GM19240 (cell line): ENCODE measurements at regions not wholly inside any gene's neighbourhood (a gene's known extent, or its start where the extent isn't known, plus 50 kb on each side); places are given as distances from the start of the nearest gene placed in this dataset.

Experiments used
- DNase-seq: peaks from one replicate; pipeline ENCODE4 v3.0.0; 2011; ENCODE audit warnings: low spot score; ENCODE audit not compliant: insufficient read length

GRCh38 chr4:147351083-147351787 is 129.7 kb upstream of the EDNRA start:
- no peak for DNase-seq

GRCh38 chr4:147354237-147354636 is 126.7 kb upstream of the EDNRA start:
- DNase-seq = no peak

- no peak for DNase-seq
Observed at GRCh38 chr4:147355032-147355656, 125.8 kb upstream of the EDNRA start.

- DNase-seq = no peak
Observed at GRCh38 chr4:147355847-147356246, 125.0 kb upstream of the EDNRA start.

GRCh38 chr4:147360301-147360700 is 120.6 kb upstream of the EDNRA start:
- DNase-seq = no peak

GRCh38 chr4:147361726-147362125 is 119.2 kb upstream of the EDNRA start:
- no peak for DNase-seq

- no peak for DNase-seq
Observed at GRCh38 chr4:147362938-147363337, 118.0 kb upstream of the EDNRA start.

GRCh38 chr4:147363514-147363913 is 117.4 kb upstream of the EDNRA start:
- DNase-seq = no peak

- DNase-seq = no peak
Observed at GRCh38 chr4:147365396-147365795, 115.5 kb upstream of the EDNRA start.

GRCh38 chr4:147366164-147366563 is 114.7 kb upstream of the EDNRA start:
- DNase-seq = no peak

- DNase-seq = no peak
Observed at GRCh38 chr4:147367891-147368290, 113.0 kb upstream of the EDNRA start.

- DNase-seq = no peak
Observed at GRCh38 chr4:147368948-147369347, 111.9 kb upstream of the EDNRA start.

- DNase-seq = no peak
Observed at GRCh38 chr4:147370473-147370872, 110.4 kb upstream of the EDNRA start.

- no peak for DNase-seq
Observed at GRCh38 chr4:147370881-147371280, 110.0 kb upstream of the EDNRA start.

GRCh38 chr4:147371661-147372060 is 109.2 kb upstream of the EDNRA start:
- no peak for DNase-seq

GRCh38 chr4:147378780-147379179 is 102.1 kb upstream of the EDNRA start:
- DNase-seq = no peak

GRCh38 chr4:147381749-147382148 is 99.1 kb upstream of the EDNRA start:
- no peak for DNase-seq

GRCh38 chr4:147388018-147388417 is 92.9 kb upstream of the EDNRA start:
- DNase-seq = no peak

- DNase-seq = no peak
Observed at GRCh38 chr4:147396105-147396504, 84.8 kb upstream of the EDNRA start.

- no peak for DNase-seq
Observed at GRCh38 chr4:147398556-147398955, 82.3 kb upstream of the EDNRA start.

- no peak for DNase-seq
Observed at GRCh38 chr4:147400721-147401120, 80.2 kb upstream of the EDNRA start.

- DNase-seq = no peak
Observed at GRCh38 chr4:147401221-147401620, 79.7 kb upstream of the EDNRA start.
